K562 (cell line): ENCODE measurements at regions not wholly inside any gene's neighbourhood (a gene's known extent, or its start where the extent isn't known, plus 50 kb on each side); places are given as distances from the start of the nearest gene placed in this dataset.

Experiments used
- ATAC-seq: fragments of 200-7000 bp; cut with Tn5 transposase; 3 replicates; pipeline ENCODE4 v1.9.1; 2020; ENCODE audit warnings: moderate library complexity
- BruUV-seq: library from RNA; stranded (reverse); fragments of 400-500 nt; replicated peaks from 2 replicates; lab custom pipeline; 2021; lab: Mats Ljungman, UMichigan
- CTCF ChIA-PET: fragments of 300-600 bp; formaldehyde crosslinking; extraction: SDS; loops from one replicate; lab custom pipeline; 2021; ENCODE audit warnings: low intra/inter-chr PET ratio; lab: Yijun Ruan, JAX
- POLR2A ChIA-PET: fragments of 300-600, 350-650 bp; sonication (Branson Sonifier 250); formaldehyde crosslinking; extraction: SDS; loops from one replicate; lab custom pipeline; 2021; ENCODE audit warnings: antibody characterized with exemption, inconsistent platforms; lab: Yijun Ruan, JAX
- DNase-seq, 4 experiments: peaks; one replicate each; pipeline versions ENCODE4 v3.0.0 to v3.0.0-alpha.2; 2011 to 2018; ENCODE audit warnings: low spot score in 3 of 4, mixed read lengths in 3 of 4; ENCODE audit errors: extremely low read depth in 1 of 4
- FAIRE-seq: peaks from 2 replicates; lab custom pipeline; 2011; peaks lifted over from hg19 to GRCh38; lab: Jason Lieb, UNC
- H2AFZ ChIP-seq: 2 replicates; pipeline ENCODE4 v1.6.0; 2011; ENCODE audit warnings: low read depth, low read length, control low read depth, inconsistent platforms
- H3K27ac ChIP-seq: fragments of 200-600 bp; 3 replicates; pipeline ENCODE4 v1.8.0; 2011; ENCODE audit warnings: low read depth, mild to moderate bottlenecking, control low read depth, inconsistent platforms, low read length, moderate library complexity, mixed read lengths; ENCODE audit errors: extremely low read depth
- H3K27me3 ChIP-seq, 2 experiments: fragments of 300-600 bp in 1 of 2; 2 replicates in 1 of 2; 3 replicates in 1 of 2; pipeline versions ENCODE4 v1.6.0 to v1.8.0; 2011; ENCODE audit warnings: inconsistent platforms in 2 of 2, low read length in 2 of 2, mild to moderate bottlenecking in 1 of 2, mixed read lengths in 1 of 2, moderate library complexity in 1 of 2; ENCODE audit not compliant: control insufficient read depth in 2 of 2, insufficient read depth in 2 of 2
- H3K36me3 ChIP-seq: fragments of 300-600 bp; 3 replicates; pipeline ENCODE4 v1.8.0; 2011; ENCODE audit warnings: mild to moderate bottlenecking, low read length, inconsistent platforms; ENCODE audit not compliant: control insufficient read depth, insufficient read depth
- H3K4me1 ChIP-seq, 2 experiments: fragments of 200-600 bp in 1 of 2; replicated peaks in 1 of 2; 2 replicates in 1 of 2; 3 replicates in 1 of 2; pipeline versions ENCODE4 v1.5.1 to v1.8.0; 2011; ENCODE audit warnings: inconsistent platforms in 2 of 2, low read length in 2 of 2, mild to moderate bottlenecking in 1 of 2, mixed read lengths in 1 of 2, moderate library complexity in 1 of 2; ENCODE audit not compliant: control insufficient read depth in 2 of 2, insufficient read depth in 2 of 2
- H3K4me2 ChIP-seq: 2 replicates; pipeline ENCODE4 v1.6.1; 2011; ENCODE audit warnings: low read length, control low read depth, inconsistent platforms, mixed read lengths; ENCODE audit not compliant: insufficient read depth
- H3K4me3 ChIP-seq: fragments of 200-600 bp; sonication (generic), shearing (Covaris generic); 2 replicates; pipeline ENCODE4 v1.5.1; 2016; ENCODE audit warnings: control low read depth, inconsistent platforms
- H3K79me2 ChIP-seq: fragments of 200-600 bp; 3 replicates; pipeline ENCODE4 v1.8.0; 2011; ENCODE audit warnings: low read length, inconsistent platforms; ENCODE audit not compliant: control insufficient read depth, insufficient read depth
- H3K9ac ChIP-seq, 2 experiments: 2 replicates each; pipeline versions ENCODE4 v1.6.0 to v1.6.1; 2011; ENCODE audit warnings: low read depth in 2 of 2, low read length in 2 of 2, control low read depth in 1 of 2, inconsistent platforms in 1 of 2, mild to moderate bottlenecking in 1 of 2, mixed read lengths in 1 of 2; ENCODE audit not compliant: insufficient read depth in 1 of 2
- H3K9me1 ChIP-seq: one replicate; pipeline ENCODE4 v1.6.0; 2011; ENCODE audit warnings: inconsistent platforms, mild to moderate bottlenecking, low read length, moderate library complexity; ENCODE audit not compliant: control insufficient read depth, insufficient read depth
- H3K9me3 ChIP-seq: replicated peaks from 2 replicates; pipeline ENCODE4 v1.5.1; 2011; ENCODE audit warnings: low read depth, low read length, inconsistent platforms; ENCODE audit not compliant: control insufficient read depth, insufficient read depth
- H4K20me1 ChIP-seq: replicated peaks from 2 replicates; pipeline ENCODE4 v1.6.1; 2011; ENCODE audit warnings: low read length, inconsistent platforms, mixed read lengths; ENCODE audit not compliant: control insufficient read depth, insufficient read depth
- BACH1 ChIP-seq: fragments of 200-800 bp; sonication (Bioruptor generic); IDR thresholded peaks from 2 replicates; pipeline ENCODE4 v1.6.1; 2016; ENCODE audit warnings: missing genetic modification characterization, missing compliant biosample characterization
- GTF3C2 ChIP-seq: IDR thresholded peaks from 3 replicates; pipeline ENCODE4 v1.6.1; 2011; ENCODE audit warnings: borderline replicate concordance, mild to moderate bottlenecking, moderate library complexity; ENCODE audit not compliant: insufficient read length; ENCODE audit errors: extremely low read depth
- PRMT5 ChIP-seq: sonication (generic); formaldehyde crosslinking; IDR thresholded peaks from 2 replicates; pipeline ENCODE4 v1.5.0; 2020; ENCODE audit warnings: missing genetic modification reagents
- PTTG1 ChIP-seq: fragments of 450-650 bp; IDR thresholded peaks from 2 replicates; pipeline ENCODE4 v1.6.1; 2016; ENCODE audit warnings: low read depth, mild to moderate bottlenecking, missing genetic modification characterization, missing compliant biosample characterization
- RBBP5 ChIP-seq: fragments of 200-600 bp; sonication (generic); IDR thresholded peaks from 2 replicates; pipeline ENCODE4 v1.6.1; 2012; ENCODE audit warnings: borderline replicate concordance, mild to moderate bottlenecking, low read length, control low read depth, inconsistent platforms; ENCODE audit not compliant: insufficient read depth, poor library complexity, severe bottlenecking
- ZNF644 ChIP-seq: fragments of 200-800 bp; sonication (Bioruptor generic); IDR thresholded peaks from 2 replicates; pipeline ENCODE4 v1.6.1; 2016; ENCODE audit warnings: low read depth, missing genetic modification characterization, missing compliant biosample characterization
- ZSCAN29 ChIP-seq: fragments of 450-650 bp; IDR thresholded peaks from 2 replicates; pipeline ENCODE4 v1.6.1; 2017
- WGBS: fragments of 100-300 bp; shearing (Covaris generic); methylation state at CpG from one replicate; pipeline ENCODE4 v1.1.6; 2016; ENCODE audit warnings: low coverage, mixed read lengths; ENCODE audit not compliant: insufficient coverage; ENCODE audit errors: missing lambda C conversion rate; 5-methylcytosine and 5-hydroxymethylcytosine counted together
- in situ Hi-C: fragments of 300-500 bp; cut with MboI; formaldehyde crosslinking; loops from 4 replicates; pipeline ENCODE4 v1.15.0; 2018; ENCODE audit warnings: inconsistent platforms, mixed read lengths
- intact Hi-C: fragments of 100-400 bp; cut with micrococcal nuclease; formaldehyde crosslinking; loops from 2 replicates; pipeline ENCODE4 v1.14.2; 2022

- no peak for FAIRE-seq
- 0% methylated on average over 2 of the region's 2 CpGs for WGBS
Measured at GRCh38 chr6:97361286-97361685, 78.3 kb upstream of the MMS22L start.

More at GRCh38 chr6:97361286-97361685, 78.3 kb upstream of the MMS22L start:
- TF ChIP-seq PTTG1 (tag), result no peak
- TF ChIP-seq RBBP5, result no peak
- no peak for TF ChIP-seq BACH1
- TF ChIP-seq PRMT5 (CRISPR knock-in tag), result no peak
- TF ChIP-seq ZNF644 (tag), result no peak
- TF ChIP-seq ZSCAN29, result no peak
- TF ChIP-seq GTF3C2, result no peak
- TF ChIP-seq, all 486 proteins: peak for 0
- H3K9me1 ChIP-seq, result no peaks in the 10 kb centered on the region
- no peak overlapping the region for H3K4me2 ChIP-seq
- ChIA-PET CTCF (no interaction called here), POLR2A (no interaction called here)
- H3K27me3 ChIP-seq, result no peaks in the 10 kb centered on the region
- no peaks in the 10 kb centered on the region for H3K79me2 ChIP-seq
- no peak overlapping the region for H3K4me3 ChIP-seq
- H3K9me3 ChIP-seq, result no peaks in the 10 kb centered on the region
- no peak overlapping the region for H3K27ac ChIP-seq
- H3K36me3 ChIP-seq, result no peaks in the 10 kb centered on the region
- in situ Hi-C loops (no loop called here), intact Hi-C loops (no loop called here)
- DNase-seq, result no peak
- no peaks in the 10 kb centered on the region for H4K20me1 ChIP-seq
- H3K4me1 ChIP-seq, result no peaks in the 10 kb centered on the region
- no TSS peak for BruUV-seq
- ATAC-seq, result no peak
- no peak overlapping the region for H2AFZ ChIP-seq
- no peak overlapping the region for H3K9ac ChIP-seq
